OCI-LY1 (cell line): ENCODE measurements at regions not wholly inside any gene's neighbourhood (a gene's known extent, or its start where the extent isn't known, plus 50 kb on each side); places are given as distances from the start of the nearest gene placed in this dataset.
"Not testable (repeated sequence)": the region's sequence is repeated elsewhere in the genome, so short reads cannot be mapped to it uniquely, and the experiment has no call there.

ENCODE experiments used
- EZH2 ChIP-seq: fragments of 200-600 bp; sonication (generic), shearing (Covaris generic); IDR thresholded peaks from 2 replicates; pipeline ENCODE4 v1.8.0; 2017; ENCODE audit warnings: borderline replicate concordance, mixed run types, mild to moderate bottlenecking, antibody characterized with exemption, low read length, moderate library complexity, mixed read lengths
- TF ChIP-seq, protein P1 (sequence below): fragments of 200-600 bp; sonication (generic), shearing (Covaris generic); IDR thresholded peaks from 2 replicates; pipeline ENCODE4 v1.5.1; 2017; ENCODE audit warnings: mild to moderate bottlenecking, antibody characterized with exemption, low read length, moderate library complexity, mixed read lengths

DNA sequence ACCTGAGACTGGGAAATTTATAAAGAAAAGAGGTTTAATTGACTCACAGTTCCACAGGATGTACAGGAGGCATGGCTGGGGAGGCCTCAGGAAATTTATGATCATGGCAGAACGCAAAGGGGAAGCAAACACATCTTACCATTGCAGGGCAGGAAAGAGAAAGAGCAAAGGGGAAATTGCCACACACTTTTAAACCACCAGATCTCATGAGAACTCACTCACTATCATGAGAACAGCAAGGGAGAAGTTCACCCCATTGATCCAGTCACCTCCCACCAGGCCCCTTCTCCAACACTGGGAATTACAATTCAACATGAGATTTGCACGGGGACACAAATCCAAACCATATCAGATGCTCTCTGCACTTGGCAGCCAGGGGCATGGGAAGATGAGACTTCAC lies 592.8 kb downstream of the MATN1 start:
- not testable (repeated sequence) for TF ChIP-seq EZH2
- TF ChIP-seq, protein P1, sequence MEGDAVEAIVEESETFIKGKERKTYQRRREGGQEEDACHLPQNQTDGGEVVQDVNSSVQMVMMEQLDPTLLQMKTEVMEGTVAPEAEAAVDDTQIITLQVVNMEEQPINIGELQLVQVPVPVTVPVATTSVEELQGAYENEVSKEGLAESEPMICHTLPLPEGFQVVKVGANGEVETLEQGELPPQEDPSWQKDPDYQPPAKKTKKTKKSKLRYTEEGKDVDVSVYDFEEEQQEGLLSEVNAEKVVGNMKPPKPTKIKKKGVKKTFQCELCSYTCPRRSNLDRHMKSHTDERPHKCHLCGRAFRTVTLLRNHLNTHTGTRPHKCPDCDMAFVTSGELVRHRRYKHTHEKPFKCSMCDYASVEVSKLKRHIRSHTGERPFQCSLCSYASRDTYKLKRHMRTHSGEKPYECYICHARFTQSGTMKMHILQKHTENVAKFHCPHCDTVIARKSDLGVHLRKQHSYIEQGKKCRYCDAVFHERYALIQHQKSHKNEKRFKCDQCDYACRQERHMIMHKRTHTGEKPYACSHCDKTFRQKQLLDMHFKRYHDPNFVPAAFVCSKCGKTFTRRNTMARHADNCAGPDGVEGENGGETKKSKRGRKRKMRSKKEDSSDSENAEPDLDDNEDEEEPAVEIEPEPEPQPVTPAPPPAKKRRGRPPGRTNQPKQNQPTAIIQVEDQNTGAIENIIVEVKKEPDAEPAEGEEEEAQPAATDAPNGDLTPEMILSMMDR = not testable (repeated sequence)
